ENCODE measurements at regions not wholly inside any gene's neighbourhood (a gene's known extent, or its start where the extent isn't known, plus 50 kb on each side); places are given as distances from the start of the nearest gene placed in this dataset.

GRCh38 chr5:175118700-175119309 lies 325.2 kb downstream of the DRD1 start:
- no peak for TF ChIP-seq CTCF (IDR thresholded peaks at IDR 0.05)
- no peak for TF ChIP-seq POLR2AphosphoS5 (IDR thresholded peaks at IDR 0.05)
- TF ChIP-seq POLR2A (IDR thresholded peaks at IDR 0.05): no peak

Measured in breast epithelium (tissue), 3 donors.